ENCODE measurements at regions not wholly inside any gene's neighbourhood (a gene's known extent, or its start where the extent isn't known, plus 50 kb on each side); places are given as distances from the start of the nearest gene placed in this dataset.

GRCh38 chr12:91333966-91334365 lies 151.3 kb upstream of the DCN start:
- POLR2A ChIA-PET (ENCODE audit: low non-redundant PET): no interaction called here
- no peak for DNase-seq (ENCODE audit: low spot score)
- no peak overlapping the region for H3K27ac ChIP-seq
- CTCF ChIA-PET: no interaction called here
- no peak for TF ChIP-seq CTCF (conservative IDR thresholded peaks at IDR 0.05; ENCODE audit: low read depth)

GRCh38 chr12:91332302-91332701 lies 149.7 kb upstream of the DCN start:
- POLR2A ChIA-PET (ENCODE audit: low non-redundant PET): no interaction called here
- H3K27ac ChIP-seq: no peak overlapping the region
- DNase-seq (ENCODE audit: low spot score): no peak
- CTCF ChIA-PET: interaction anchor here (0.6 to 0.8 kb wide), 2 partner anchors 13 to 392 kb away, joined by 3 to 5 read pairs; no protein-coding TSS in a partner anchor
- TF ChIP-seq CTCF (conservative IDR thresholded peaks at IDR 0.05; ENCODE audit: low read depth): no peak

GRCh38 chr12:91331371-91331770 lies 148.8 kb upstream of the DCN start:
- ChIA-PET POLR2A (ENCODE audit: low non-redundant PET) (no interaction called here), CTCF (interaction anchor here (0.6 to 1.1 kb wide), 2 partner anchors 166 to 353 kb away, joined by 3 to 7 read pairs; no protein-coding TSS in a partner anchor)
- no peak for DNase-seq (ENCODE audit: low spot score)

GRCh38 chr12:91328451-91328850 lies 145.8 kb upstream of the DCN start:
- no peak for TF ChIP-seq CTCF (conservative IDR thresholded peaks at IDR 0.05; ENCODE audit: low read depth)
- CTCF ChIA-PET: interaction anchor here (0.5 to 0.8 kb wide), 3 partner anchors 151 to 678 kb away, joined by 3 read pairs; no protein-coding TSS in a partner anchor
- POLR2A ChIA-PET (ENCODE audit: low non-redundant PET): no interaction called here
- DNase-seq (ENCODE audit: low spot score): no peak
- no peak overlapping the region for H3K27ac ChIP-seq

More at GRCh38 chr12:91331371-91331770, 148.8 kb upstream of the DCN start:
- TF ChIP-seq CTCF (conservative IDR thresholded peaks at IDR 0.05; ENCODE audit: low read depth): no peak
- no peak overlapping the region for H3K27ac ChIP-seq

GRCh38 chr12:91327889-91328288 lies 145.3 kb upstream of the DCN start:
- no peak for TF ChIP-seq CTCF (conservative IDR thresholded peaks at IDR 0.05; ENCODE audit: low read depth)
- CTCF ChIA-PET: interaction anchor here (0.5 to 2.4 kb wide), 3 partner anchors 11 to 678 kb away, joined by 3 to 7 read pairs (median 4); no protein-coding TSS in a partner anchor
- H3K27ac ChIP-seq: no peak overlapping the region
- POLR2A ChIA-PET (ENCODE audit: low non-redundant PET): no interaction called here
- no peak for DNase-seq (ENCODE audit: low spot score)

- DNase-seq (ENCODE audit: low spot score): no peak
- ChIA-PET POLR2A (ENCODE audit: low non-redundant PET) (no interaction called here), CTCF (interaction anchor here (0.5 to 2.4 kb wide), 10 partner anchors 10 to 382 kb away, joined by 3 to 7 read pairs (median 4); no protein-coding TSS in a partner anchor)
- H3K27ac ChIP-seq: no peak overlapping the region
- TF ChIP-seq CTCF (conservative IDR thresholded peaks at IDR 0.05; ENCODE audit: low read depth): no peak
Measured at GRCh38 chr12:91327131-91327530, 144.5 kb upstream of the DCN start.

Measured in RWPE1 (cell line).